Stimulated activated CD4-positive, alpha-beta T cell treated with anti-CD3 and anti-CD28 coated beads, Interleukin-1b, Interleukin-23, amount 100 ng/mL, for 24 hours (primary cell): ENCODE measurements at regions not wholly inside any gene's neighbourhood (a gene's known extent, or its start where the extent isn't known, plus 50 kb on each side); places are given as distances from the start of the nearest gene placed in this dataset.
"Not testable (repeated sequence)": the region's sequence is repeated elsewhere in the genome, so short reads cannot be mapped to it uniquely, and the experiment has no call there.

Experiments used
- DNase-seq, 4 experiments: peaks; one replicate each; pipeline ENCODE4 v3.0.0-alpha.2; 2020; ENCODE audit warnings: low read depth in 4 of 4, low spot score in 1 of 4

GRCh38 chr10:33039181-33039580, 81.2 kb upstream of the ITGB1 start:
- no peak for DNase-seq

GRCh38 chr10:33038672-33039071, 80.6 kb upstream of the ITGB1 start:
- DNase-seq, result no peak

- no peak for DNase-seq
These were observed 79.7 kb upstream of the ITGB1 start for GRCh38 chr10:33037726-33038125.

GRCh38 chr10:33036670-33037069, 78.6 kb upstream of the ITGB1 start:
- no peak for DNase-seq

- DNase-seq, result no peak
These were observed 77.4 kb upstream of the ITGB1 start for GRCh38 chr10:33035411-33035810.

- no peak for DNase-seq
These were observed 76.9 kb upstream of the ITGB1 start for GRCh38 chr10:33034931-33035330.

GRCh38 chr10:33032654-33033151, 74.7 kb upstream of the ITGB1 start:
- DNase-seq, result no peak

- DNase-seq, result no peak
These were observed 74.0 kb upstream of the ITGB1 start for GRCh38 chr10:33031815-33032653.

- no peak for DNase-seq
These were observed 73.1 kb upstream of the ITGB1 start for GRCh38 chr10:33031171-33031570.

- DNase-seq, result not testable (repeated sequence)
These were observed 70.5 kb upstream of the ITGB1 start for GRCh38 chr10:33028515-33028914.

- no peak for DNase-seq
These were observed 69.1 kb upstream of the ITGB1 start for GRCh38 chr10:33027088-33027487.

GRCh38 chr10:33026422-33026821, 68.4 kb upstream of the ITGB1 start:
- DNase-seq, result no peak

- no peak for DNase-seq
These were observed 67.9 kb upstream of the ITGB1 start for GRCh38 chr10:33025910-33026309.

- no peak for DNase-seq
These were observed 67.0 kb upstream of the ITGB1 start for GRCh38 chr10:33025039-33025438.

- DNase-seq, result no peak
These were observed 64.7 kb upstream of the ITGB1 start for GRCh38 chr10:33022691-33023090.

GRCh38 chr10:33022090-33022489, 64.1 kb upstream of the ITGB1 start:
- no peak for DNase-seq

GRCh38 chr10:33016988-33017387, 59.0 kb upstream of the ITGB1 start:
- no peak for DNase-seq

GRCh38 chr10:33015761-33016547, 57.9 kb upstream of the ITGB1 start:
- no peak for DNase-seq

GRCh38 chr10:33013331-33013730, 55.3 kb upstream of the ITGB1 start:
- DNase-seq, result not testable (repeated sequence)

- DNase-seq, result no peak
These were observed 54.3 kb upstream of the ITGB1 start for GRCh38 chr10:33012306-33012705.

GRCh38 chr10:33010132-33011037, 52.4 kb upstream of the ITGB1 start:
- DNase-seq, result no peak
